Smooth muscle cell (in vitro differentiated cells): ENCODE measurements at regions not wholly inside any gene's neighbourhood (a gene's known extent, or its start where the extent isn't known, plus 50 kb on each side); places are given as distances from the start of the nearest gene placed in this dataset.

Experiments
- DNase-seq: peaks from one replicate; lab custom pipeline; 2025; ENCODE audit not compliant: unreplicated experiment; lab: John Stamatoyannopoulos, UW
- H2AFZ ChIP-seq: fragments of 200-600 bp; sonication (generic); 2 replicates; pipeline ENCODE4 v1.6.0; 2016; ENCODE audit warnings: antibody characterized with exemption, low read depth, mild to moderate bottlenecking
- H3F3A ChIP-seq: fragments of 200-600 bp; sonication (generic); 2 replicates; pipeline ENCODE4 v1.6.0; 2017; ENCODE audit warnings: antibody characterized with exemption, low read depth
- H3K27ac ChIP-seq: fragments of 200-600 bp; sonication (generic); 2 replicates; pipeline ENCODE4 v1.5.1; 2016; ENCODE audit warnings: low read depth, mild to moderate bottlenecking
- H3K27me3 ChIP-seq: fragments of 200-600 bp; sonication (generic); 2 replicates; pipeline ENCODE4 v1.6.1; 2016; ENCODE audit warnings: low read depth, mild to moderate bottlenecking
- H3K36me3 ChIP-seq: fragments of 200-600 bp; sonication (generic); 2 replicates; pipeline ENCODE4 v1.5.1; 2016; ENCODE audit warnings: low read depth
- H3K4me1 ChIP-seq: fragments of 200-600 bp; sonication (generic); 2 replicates; pipeline ENCODE4 v1.5.1; 2016; ENCODE audit warnings: low read depth
- H3K4me2 ChIP-seq: fragments of 200-600 bp; sonication (generic); 2 replicates; pipeline ENCODE4 v1.6.0; 2016; ENCODE audit warnings: mild to moderate bottlenecking
- H3K4me3 ChIP-seq: fragments of 200-600 bp; sonication (generic); 2 replicates; pipeline ENCODE4 v1.5.1; 2016; ENCODE audit warnings: mild to moderate bottlenecking
- H3K79me2 ChIP-seq: fragments of 200-600 bp; sonication (generic); 2 replicates; pipeline ENCODE4 v1.6.0; 2016; ENCODE audit warnings: low read depth, mild to moderate bottlenecking
- H3K9ac ChIP-seq: fragments of 200-600 bp; sonication (generic); 2 replicates; pipeline ENCODE4 v1.6.0; 2016; ENCODE audit warnings: low read depth
- H3K9me3 ChIP-seq: fragments of 200-600 bp; sonication (generic); replicated peaks from 2 replicates; pipeline ENCODE4 v1.5.1; 2016; ENCODE audit warnings: low read depth
- H4K20me1 ChIP-seq: fragments of 200-600 bp; sonication (generic); 2 replicates; pipeline ENCODE4 v1.6.0; 2016; ENCODE audit warnings: low read depth
- CTCF ChIP-seq: fragments of 200-600 bp; sonication (generic); IDR thresholded peaks from 2 replicates; pipeline ENCODE4 v1.5.1; 2017; ENCODE audit warnings: borderline replicate concordance, mild to moderate bottlenecking, antibody characterized with exemption; ENCODE audit not compliant: insufficient read depth, poor library complexity, severe bottlenecking
- WGBS: methylation state at CpG from one replicate; pipeline ENCODE4 v1.1.7; 2016; ENCODE audit warnings: low lambda C conversion rate; 5-methylcytosine and 5-hydroxymethylcytosine counted together

- no peak overlapping the region for H3K27ac ChIP-seq
- DNase-seq = no peak
- no peak overlapping the region for H3K9ac ChIP-seq
- no peaks in the 10 kb centered on the region for H3F3A ChIP-seq
- H3K79me2 ChIP-seq = no peaks in the 10 kb centered on the region
- H3K36me3 ChIP-seq = no peaks in the 10 kb centered on the region
- H3K4me1 ChIP-seq = no peaks in the 10 kb centered on the region
- no peaks in the 10 kb centered on the region for H3K9me3 ChIP-seq
- peaks cover 31% of the 10 kb centered on the region for H3K27me3 ChIP-seq
- no peak overlapping the region for H3K4me2 ChIP-seq
- no peak for TF ChIP-seq CTCF
- no peaks in the 10 kb centered on the region for H4K20me1 ChIP-seq
- H3K4me3 ChIP-seq = no peak overlapping the region
- H2AFZ ChIP-seq = no peak overlapping the region
Observed at GRCh38 chr2:19826874-19827273, 74.9 kb downstream of the TTC32 start.

- TF ChIP-seq CTCF = no peak
- no peaks in the 10 kb centered on the region for H3K79me2 ChIP-seq
- no peak overlapping the region for H3K4me3 ChIP-seq
- no peak overlapping the region for H3K27ac ChIP-seq
- no peaks in the 10 kb centered on the region for H3K36me3 ChIP-seq
- no peak overlapping the region for H2AFZ ChIP-seq
- peaks cover 16% of the 10 kb centered on the region for H3K27me3 ChIP-seq
- H3K9me3 ChIP-seq = no peaks in the 10 kb centered on the region
- no peaks in the 10 kb centered on the region for H3K4me1 ChIP-seq
- H4K20me1 ChIP-seq = no peaks in the 10 kb centered on the region
- H3K9ac ChIP-seq = no peak overlapping the region
- no peaks in the 10 kb centered on the region for H3F3A ChIP-seq
- no peak overlapping the region for H3K4me2 ChIP-seq
- no peak for DNase-seq
Observed at GRCh38 chr2:19823507-19823906, 78.3 kb downstream of the TTC32 start.

- Histone ChIP-seq H3K79me2 (no peaks in the 10 kb centered on the region), H2AFZ (no peak overlapping the region), H3K36me3 (no peaks in the 10 kb centered on the region), H3F3A (no peaks in the 10 kb centered on the region), H3K9me3 (no peaks in the 10 kb centered on the region), H3K27me3 (no peaks in the 10 kb centered on the region), H3K9ac (no peak overlapping the region), H3K4me1 (no peaks in the 10 kb centered on the region), H4K20me1 (no peaks in the 10 kb centered on the region), H3K27ac (no peak overlapping the region), H3K4me3 (no peak overlapping the region), H3K4me2 (no peak overlapping the region)
- 82% methylated on average over 8 of the region's 8 CpGs for WGBS
- no peak for DNase-seq
- TF ChIP-seq CTCF = no peak
Observed at GRCh38 chr2:19819097-19820065, 82.4 kb downstream of the TTC32 start.

- Histone ChIP-seq H3K9ac (no peak overlapping the region), H3K79me2 (no peaks in the 10 kb centered on the region), H3K4me1 (no peaks in the 10 kb centered on the region), H3K36me3 (no peaks in the 10 kb centered on the region), H3K27me3 (no peaks in the 10 kb centered on the region), H4K20me1 (no peaks in the 10 kb centered on the region), H3F3A (no peaks in the 10 kb centered on the region), H3K4me3 (no peak overlapping the region), H3K27ac (no peak overlapping the region), H3K4me2 (no peak overlapping the region), H3K9me3 (no peaks in the 10 kb centered on the region), H2AFZ (no peak overlapping the region)
- DNase-seq = no peak
- 56% methylated on average over 3 of the region's 3 CpGs for WGBS
- TF ChIP-seq CTCF = no peak
Observed at GRCh38 chr2:19818543-19818942, 83.2 kb downstream of the TTC32 start.
